Right atrium auricular region (tissue), 2 donors: ENCODE measurements at regions not wholly inside any gene's neighbourhood (a gene's known extent, or its start where the extent isn't known, plus 50 kb on each side); places are given as distances from the start of the nearest gene placed in this dataset.

Source experiments
- DNase-seq: peaks from one replicate; pipeline ENCODE4 v3.0.0-alpha.2; 2019; ENCODE audit warnings: low spot score
- H3K27ac ChIP-seq, 2 donors: fragments of 200-600 bp; sonication (generic); 1 replicate in 1 of 2; 2 replicates in 1 of 2; pipeline ENCODE4 v1.5.1; 2016 to 2019
- H3K27me3 ChIP-seq, 2 donors: fragments of 200-600 bp; sonication (generic); one replicate each; pipeline versions ENCODE4 v1.5.1 to v1.6.0; 2017 to 2019
- H3K36me3 ChIP-seq: fragments of 200-600 bp; sonication (generic); one replicate; pipeline ENCODE4 v1.5.1; 2016
- H3K4me1 ChIP-seq, 2 donors: fragments of 200-600 bp; sonication (generic); one replicate each; pipeline versions ENCODE4 v1.5.1 to v1.6.0; 2017 to 2019
- H3K4me3 ChIP-seq, 2 donors: fragments of 200-600 bp; sonication (generic); 1 replicate in 1 of 2; 2 replicates in 1 of 2; pipeline ENCODE4 v1.5.1; 2017 to 2019; ENCODE audit warnings: mild to moderate bottlenecking in 1 of 2, moderate library complexity in 1 of 2
- H3K9me3 ChIP-seq, 2 donors: fragments of 200-600 bp; sonication (generic); one replicate each; pipeline ENCODE4 v1.5.1; 2019
- TF ChIP-seq, protein P1 (sequence below), 2 donors: fragments of 200-600 bp; sonication (generic); IDR thresholded peaks; one replicate each; pipeline ENCODE4 v1.5.1; 2019; ENCODE audit warnings: antibody characterized with exemption in 2 of 2

DNA sequence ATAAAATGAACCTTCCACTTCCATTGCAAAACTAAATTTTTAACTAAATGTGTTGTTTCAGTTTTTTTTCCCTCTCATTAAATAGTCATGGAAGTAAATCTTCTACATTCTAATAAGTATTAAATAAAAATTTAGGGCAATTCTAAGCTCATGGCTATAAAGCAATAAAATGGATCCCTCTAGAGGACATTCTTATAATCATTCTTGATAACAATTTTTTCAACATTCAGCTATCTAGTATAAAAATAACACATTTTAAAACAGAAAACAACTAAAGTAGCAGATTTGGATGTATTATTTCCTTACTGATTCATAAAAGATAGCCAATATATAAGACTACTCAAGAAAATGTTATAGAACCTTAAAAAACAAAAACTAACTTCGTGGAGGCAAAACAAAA is 393.1 kb downstream of the PLOD2 start:
- TF ChIP-seq, protein P1, sequence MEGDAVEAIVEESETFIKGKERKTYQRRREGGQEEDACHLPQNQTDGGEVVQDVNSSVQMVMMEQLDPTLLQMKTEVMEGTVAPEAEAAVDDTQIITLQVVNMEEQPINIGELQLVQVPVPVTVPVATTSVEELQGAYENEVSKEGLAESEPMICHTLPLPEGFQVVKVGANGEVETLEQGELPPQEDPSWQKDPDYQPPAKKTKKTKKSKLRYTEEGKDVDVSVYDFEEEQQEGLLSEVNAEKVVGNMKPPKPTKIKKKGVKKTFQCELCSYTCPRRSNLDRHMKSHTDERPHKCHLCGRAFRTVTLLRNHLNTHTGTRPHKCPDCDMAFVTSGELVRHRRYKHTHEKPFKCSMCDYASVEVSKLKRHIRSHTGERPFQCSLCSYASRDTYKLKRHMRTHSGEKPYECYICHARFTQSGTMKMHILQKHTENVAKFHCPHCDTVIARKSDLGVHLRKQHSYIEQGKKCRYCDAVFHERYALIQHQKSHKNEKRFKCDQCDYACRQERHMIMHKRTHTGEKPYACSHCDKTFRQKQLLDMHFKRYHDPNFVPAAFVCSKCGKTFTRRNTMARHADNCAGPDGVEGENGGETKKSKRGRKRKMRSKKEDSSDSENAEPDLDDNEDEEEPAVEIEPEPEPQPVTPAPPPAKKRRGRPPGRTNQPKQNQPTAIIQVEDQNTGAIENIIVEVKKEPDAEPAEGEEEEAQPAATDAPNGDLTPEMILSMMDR (IDR thresholded peaks at IDR 0.05), result peak in 1 of 2 donors; percentile 46
- DNase-seq, result no peak
- H3K27me3 ChIP-seq, result no peaks in the 10 kb centered on the region
- no peak overlapping the region for H3K27ac ChIP-seq
- no peaks in the 10 kb centered on the region for H3K36me3 ChIP-seq
- no peak overlapping the region for H3K4me3 ChIP-seq
- peaks cover 0 to 3% of the 10 kb centered on the region in 2 donors for H3K9me3 ChIP-seq
- no peaks in the 10 kb centered on the region for H3K4me1 ChIP-seq

DNA sequence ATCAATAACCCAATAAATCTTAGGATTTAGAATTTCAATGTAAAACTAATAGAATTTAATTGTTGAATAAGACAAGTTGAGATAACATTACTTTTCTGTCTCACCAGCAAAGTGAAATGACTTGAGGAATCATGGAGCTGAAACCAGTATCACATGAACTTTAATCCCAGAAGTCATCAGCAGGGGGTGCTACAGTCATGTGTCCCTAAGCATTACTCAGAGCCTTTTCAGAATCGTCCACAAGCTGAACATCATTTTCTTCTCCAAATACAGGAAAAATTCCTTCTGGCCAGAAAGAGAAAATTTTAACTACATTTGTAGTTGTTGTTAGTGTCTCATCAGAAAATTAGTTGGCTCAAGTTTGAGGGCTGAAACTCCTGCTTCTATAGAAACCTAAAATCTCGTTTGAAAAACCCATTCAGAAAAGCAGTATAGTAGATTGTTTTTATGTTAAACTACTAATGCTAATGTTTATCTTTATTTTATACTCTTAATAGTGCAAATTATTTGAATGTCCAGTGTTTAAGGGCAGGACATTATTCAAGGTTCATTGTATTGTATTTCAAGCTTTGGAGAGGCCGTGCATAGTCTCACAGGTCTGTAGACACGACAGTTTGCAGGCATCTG is 384.1 kb downstream of the PLOD2 start:
- H3K9me3 ChIP-seq, result no peaks in the 10 kb centered on the region
- H3K4me3 ChIP-seq, result no peak overlapping the region
- no peak overlapping the region for H3K27ac ChIP-seq
- TF ChIP-seq, protein P1 (IDR thresholded peaks at IDR 0.05), result peak; percentile 39 to 66
- no peaks in the 10 kb centered on the region for H3K36me3 ChIP-seq
- H3K4me1 ChIP-seq, result no peaks in the 10 kb centered on the region
- DNase-seq, result no peak
- no peaks in the 10 kb centered on the region for H3K27me3 ChIP-seq

DNA sequence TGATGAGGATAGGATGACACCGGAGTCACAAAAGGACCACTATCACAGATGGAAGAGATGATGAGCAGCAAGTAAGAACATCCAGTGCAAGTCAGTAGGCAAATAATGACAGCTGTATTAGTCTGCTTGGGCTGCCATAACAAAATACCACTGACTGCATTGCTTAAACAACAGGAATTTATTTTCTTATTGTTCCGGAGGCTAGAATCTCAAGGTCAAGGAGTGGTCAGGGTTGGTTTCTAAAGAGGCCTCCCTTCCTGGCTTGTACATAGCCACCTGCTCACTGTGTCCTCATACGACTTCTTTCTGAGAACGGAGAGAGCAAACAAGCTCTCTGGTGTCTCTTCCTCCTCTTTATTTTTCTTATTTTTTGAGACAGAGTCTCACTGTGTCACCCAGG is 380.7 kb downstream of the PLOD2 start:
- no peaks in the 10 kb centered on the region for H3K9me3 ChIP-seq
- H3K27ac ChIP-seq, result no peak overlapping the region
- no peak for DNase-seq
- no peaks in the 10 kb centered on the region for H3K27me3 ChIP-seq
- H3K36me3 ChIP-seq, result no peaks in the 10 kb centered on the region
- H3K4me3 ChIP-seq, result no peak overlapping the region
- TF ChIP-seq, protein P1 (IDR thresholded peaks at IDR 0.05), result no peak
- no peaks in the 10 kb centered on the region for H3K4me1 ChIP-seq

DNA sequence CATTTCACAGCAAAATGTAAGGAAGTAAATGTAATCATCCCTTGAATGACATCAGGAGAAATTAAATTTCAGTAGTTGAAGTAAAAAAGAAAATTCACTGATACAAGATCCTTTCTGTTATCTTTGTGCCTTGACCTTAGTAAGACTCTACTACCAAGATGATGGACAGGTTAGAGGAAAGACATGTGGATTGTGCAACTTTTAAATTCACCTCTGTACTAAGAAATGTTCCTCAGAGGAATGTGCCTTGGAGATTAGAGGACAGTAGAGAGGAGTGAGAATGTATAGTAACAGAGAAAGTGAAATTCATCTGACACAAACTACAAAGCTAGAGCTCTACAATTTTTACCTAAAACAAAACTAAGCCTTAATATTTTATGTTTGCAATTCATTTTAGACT is 375.3 kb downstream of the PLOD2 start:
- H3K9me3 ChIP-seq, result no peaks in the 10 kb centered on the region
- no peak for DNase-seq
- no peaks in the 10 kb centered on the region for H3K27me3 ChIP-seq
- no peaks in the 10 kb centered on the region for H3K36me3 ChIP-seq
- H3K4me1 ChIP-seq, result no peaks in the 10 kb centered on the region
- H3K4me3 ChIP-seq, result no peak overlapping the region
- TF ChIP-seq, protein P1 (IDR thresholded peaks at IDR 0.05), result no peak
- no peak overlapping the region for H3K27ac ChIP-seq

DNA sequence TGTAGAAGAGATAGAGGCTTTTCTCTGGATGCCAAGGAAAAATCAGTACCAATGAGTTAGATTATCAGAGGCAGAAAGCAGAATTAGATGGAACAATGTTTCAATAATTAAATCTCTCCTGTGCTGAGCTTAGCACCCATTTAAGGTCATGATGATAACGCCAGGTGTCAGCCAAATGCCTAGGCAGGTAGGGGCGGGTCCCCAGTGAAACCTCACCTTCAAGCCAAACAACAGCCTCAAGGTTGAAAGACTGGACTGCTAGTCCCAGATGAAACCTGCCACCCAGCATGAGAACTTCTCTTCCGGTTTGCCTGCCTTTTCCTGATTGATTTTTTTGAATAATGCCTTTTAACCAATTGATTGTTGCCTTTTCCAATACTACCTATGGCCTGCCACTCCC is 363.0 kb downstream of the PLOD2 start:
- H3K4me1 ChIP-seq, result no peaks in the 10 kb centered on the region
- TF ChIP-seq, protein P1 (IDR thresholded peaks at IDR 0.05), result no peak

More for the DNA sequence above, 363.0 kb downstream of the PLOD2 start:
- H3K27me3 ChIP-seq, result no peaks in the 10 kb centered on the region
- H3K9me3 ChIP-seq, result no peaks in the 10 kb centered on the region
- no peaks in the 10 kb centered on the region for H3K36me3 ChIP-seq
- H3K27ac ChIP-seq, result no peak overlapping the region
- no peak overlapping the region for H3K4me3 ChIP-seq
- no peak for DNase-seq
